DND-41 (cell line): ENCODE measurements at regions not wholly inside any gene's neighbourhood (a gene's known extent, or its start where the extent isn't known, plus 50 kb on each side); places are given as distances from the start of the nearest gene placed in this dataset.

Source experiments
- ATAC-seq: fragments of 200-7000 bp; cut with Tn5 transposase; 3 replicates; pipeline ENCODE4 v1.9.1; 2021; ENCODE audit warnings: low read depth; ENCODE audit not compliant: insufficient read depth
- DNase-seq: peaks from one replicate; pipeline ENCODE4 v3.0.0-alpha.2; 2020
- H2AFZ ChIP-seq: 2 replicates; pipeline ENCODE4 v1.6.0; 2012; ENCODE audit warnings: low read depth, low read length
- H3K27ac ChIP-seq: 2 replicates; pipeline ENCODE4 v1.5.1; 2012; ENCODE audit warnings: low read length, inconsistent platforms
- H3K27me3 ChIP-seq: fragments of 200-600 bp; sonication (generic); 2 replicates; pipeline ENCODE4 v1.6.0; 2012; ENCODE audit warnings: low read length, mild to moderate bottlenecking, inconsistent platforms; ENCODE audit not compliant: insufficient read depth, poor library complexity
- H3K36me3 ChIP-seq: 2 replicates; pipeline ENCODE4 v1.5.1; 2012; ENCODE audit warnings: low read length, inconsistent platforms; ENCODE audit not compliant: insufficient read depth
- H3K4me1 ChIP-seq: 2 replicates; pipeline ENCODE4 v1.5.1; 2012; ENCODE audit warnings: mild to moderate bottlenecking, low read length; ENCODE audit not compliant: insufficient read depth
- H3K4me2 ChIP-seq: 2 replicates; pipeline ENCODE4 v1.6.0; 2012; ENCODE audit warnings: mild to moderate bottlenecking, moderate library complexity, low read length, inconsistent platforms; ENCODE audit not compliant: insufficient read depth
- H3K4me3 ChIP-seq, 2 experiments: fragments of 200-600 bp in 1 of 2; shearing (Covaris generic) in 1 of 2; 2 replicates each; pipeline ENCODE4 v1.5.1; 2012 to 2016; ENCODE audit warnings: inconsistent platforms in 2 of 2, low read length in 2 of 2, mild to moderate bottlenecking in 2 of 2, low read depth in 1 of 2, moderate library complexity in 1 of 2
- H3K79me2 ChIP-seq: 2 replicates; pipeline ENCODE4 v1.6.0; 2012; ENCODE audit warnings: low read length, inconsistent platforms; ENCODE audit not compliant: insufficient read depth
- H3K9ac ChIP-seq: 2 replicates; pipeline ENCODE4 v1.6.0; 2012; ENCODE audit warnings: low read depth, mild to moderate bottlenecking, inconsistent platforms, low read length, moderate library complexity
- H3K9me3 ChIP-seq: 2 replicates; pipeline ENCODE4 v1.5.1; 2012; ENCODE audit warnings: low read length, moderate library complexity, mild to moderate bottlenecking, inconsistent platforms; ENCODE audit not compliant: insufficient read depth, severe bottlenecking
- H4K20me1 ChIP-seq: 2 replicates; pipeline ENCODE4 v1.6.0; 2012; ENCODE audit warnings: low read length; ENCODE audit not compliant: insufficient read depth
- EZH2 ChIP-seq: IDR thresholded peaks from 3 replicates; pipeline ENCODE4 v1.6.1; 2012; ENCODE audit warnings: borderline replicate concordance, low read depth, mild to moderate bottlenecking, moderate library complexity, low read length, inconsistent platforms; ENCODE audit not compliant: severe bottlenecking
- TF ChIP-seq, protein P1 (sequence below): IDR thresholded peaks from 2 replicates; pipeline ENCODE4 v1.5.1; 2012; ENCODE audit warnings: borderline replicate concordance, low read length, moderate library complexity, mild to moderate bottlenecking; ENCODE audit not compliant: poor library complexity, severe bottlenecking; ENCODE audit errors: extremely low read depth

DNA sequence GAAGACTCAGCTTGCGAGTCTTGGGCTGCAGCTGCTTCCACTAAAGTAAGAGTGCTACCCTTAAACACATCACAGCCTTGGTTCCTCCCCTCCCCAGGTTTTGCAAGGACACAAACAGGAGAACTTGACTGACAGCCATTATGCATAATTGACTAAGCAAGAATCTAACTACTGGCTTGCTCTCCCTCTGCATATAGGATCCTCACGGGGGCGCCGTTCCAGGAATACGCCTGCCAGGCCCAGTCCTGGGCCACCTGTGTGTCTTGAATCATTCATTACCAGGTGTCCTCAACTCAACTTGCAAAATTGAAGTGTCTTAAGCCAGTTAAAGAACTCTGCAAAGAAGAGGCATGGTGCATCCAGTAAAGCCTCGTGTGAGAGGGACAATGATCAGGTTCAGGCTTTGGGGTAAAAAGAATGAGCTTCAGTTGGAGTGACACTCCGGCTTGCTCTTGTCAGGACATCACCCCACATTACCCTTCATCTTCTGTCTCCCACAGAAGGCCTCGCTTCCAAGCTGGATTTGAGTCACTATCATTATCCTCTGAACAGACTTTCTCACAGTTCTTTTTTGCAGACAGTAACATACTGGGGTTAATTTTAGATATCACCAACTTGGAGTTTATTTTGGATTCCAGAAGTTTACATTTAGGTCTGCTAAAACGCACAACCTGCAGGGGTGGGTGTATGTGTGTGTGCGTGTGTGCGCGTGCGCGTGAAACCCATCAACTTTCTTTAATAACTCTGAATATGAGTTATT, 273.5 kb upstream of the HS3ST1 start:
- no peak overlapping the region for H3K4me2 ChIP-seq
- no peaks in the 10 kb centered on the region for H3K36me3 ChIP-seq
- H4K20me1 ChIP-seq, result no peaks in the 10 kb centered on the region
- H3K9ac ChIP-seq, result no peak overlapping the region
- H2AFZ ChIP-seq, result no peak overlapping the region
- TF ChIP-seq EZH2, result no peak
- TF ChIP-seq, protein P1, sequence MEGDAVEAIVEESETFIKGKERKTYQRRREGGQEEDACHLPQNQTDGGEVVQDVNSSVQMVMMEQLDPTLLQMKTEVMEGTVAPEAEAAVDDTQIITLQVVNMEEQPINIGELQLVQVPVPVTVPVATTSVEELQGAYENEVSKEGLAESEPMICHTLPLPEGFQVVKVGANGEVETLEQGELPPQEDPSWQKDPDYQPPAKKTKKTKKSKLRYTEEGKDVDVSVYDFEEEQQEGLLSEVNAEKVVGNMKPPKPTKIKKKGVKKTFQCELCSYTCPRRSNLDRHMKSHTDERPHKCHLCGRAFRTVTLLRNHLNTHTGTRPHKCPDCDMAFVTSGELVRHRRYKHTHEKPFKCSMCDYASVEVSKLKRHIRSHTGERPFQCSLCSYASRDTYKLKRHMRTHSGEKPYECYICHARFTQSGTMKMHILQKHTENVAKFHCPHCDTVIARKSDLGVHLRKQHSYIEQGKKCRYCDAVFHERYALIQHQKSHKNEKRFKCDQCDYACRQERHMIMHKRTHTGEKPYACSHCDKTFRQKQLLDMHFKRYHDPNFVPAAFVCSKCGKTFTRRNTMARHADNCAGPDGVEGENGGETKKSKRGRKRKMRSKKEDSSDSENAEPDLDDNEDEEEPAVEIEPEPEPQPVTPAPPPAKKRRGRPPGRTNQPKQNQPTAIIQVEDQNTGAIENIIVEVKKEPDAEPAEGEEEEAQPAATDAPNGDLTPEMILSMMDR, result no peak
- no peaks in the 10 kb centered on the region for H3K4me1 ChIP-seq
- H3K9me3 ChIP-seq, result no peaks in the 10 kb centered on the region
- no peak overlapping the region for H3K27ac ChIP-seq
- ATAC-seq (no peak), DNase-seq (no peak)
- H3K4me3 ChIP-seq, result no peak overlapping the region
- no peaks in the 10 kb centered on the region for H3K27me3 ChIP-seq
- no peaks in the 10 kb centered on the region for H3K79me2 ChIP-seq

DNA sequence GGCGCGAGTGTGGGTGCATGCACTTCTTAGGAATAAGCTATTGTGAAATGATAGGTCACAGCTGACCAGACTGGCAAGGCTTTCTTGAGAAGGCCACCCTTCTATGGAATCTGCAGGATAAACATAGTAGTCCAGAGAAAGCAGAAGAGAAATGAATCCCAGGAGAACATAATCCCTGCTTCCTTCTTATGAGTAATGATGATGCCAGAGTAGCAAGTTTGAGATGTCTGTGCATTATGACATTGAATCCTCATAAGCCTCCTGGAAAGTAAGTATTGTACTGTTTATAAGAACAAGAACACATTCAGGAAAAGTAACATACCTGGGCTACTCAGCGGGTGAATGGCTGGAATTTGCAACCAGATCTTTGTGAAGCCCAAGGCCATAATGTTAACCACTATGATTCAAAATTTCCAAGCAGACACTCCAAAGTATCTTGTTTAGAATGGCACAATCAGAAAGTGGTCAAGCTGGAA, 272.1 kb upstream of the HS3ST1 start:
- Histone ChIP-seq H4K20me1 (no peaks in the 10 kb centered on the region), H3K79me2 (no peaks in the 10 kb centered on the region), H3K4me3 (no peak overlapping the region), H3K4me2 (no peak overlapping the region), H3K27ac (no peak overlapping the region), H3K27me3 (no peaks in the 10 kb centered on the region), H3K9me3 (no peaks in the 10 kb centered on the region), H3K9ac (no peak overlapping the region), H3K36me3 (no peaks in the 10 kb centered on the region), H3K4me1 (no peaks in the 10 kb centered on the region), H2AFZ (no peak overlapping the region)
- ATAC-seq, result no peak
- no peak for TF ChIP-seq EZH2
- TF ChIP-seq, protein P1, result no peak
- DNase-seq, result no peak

DNA sequence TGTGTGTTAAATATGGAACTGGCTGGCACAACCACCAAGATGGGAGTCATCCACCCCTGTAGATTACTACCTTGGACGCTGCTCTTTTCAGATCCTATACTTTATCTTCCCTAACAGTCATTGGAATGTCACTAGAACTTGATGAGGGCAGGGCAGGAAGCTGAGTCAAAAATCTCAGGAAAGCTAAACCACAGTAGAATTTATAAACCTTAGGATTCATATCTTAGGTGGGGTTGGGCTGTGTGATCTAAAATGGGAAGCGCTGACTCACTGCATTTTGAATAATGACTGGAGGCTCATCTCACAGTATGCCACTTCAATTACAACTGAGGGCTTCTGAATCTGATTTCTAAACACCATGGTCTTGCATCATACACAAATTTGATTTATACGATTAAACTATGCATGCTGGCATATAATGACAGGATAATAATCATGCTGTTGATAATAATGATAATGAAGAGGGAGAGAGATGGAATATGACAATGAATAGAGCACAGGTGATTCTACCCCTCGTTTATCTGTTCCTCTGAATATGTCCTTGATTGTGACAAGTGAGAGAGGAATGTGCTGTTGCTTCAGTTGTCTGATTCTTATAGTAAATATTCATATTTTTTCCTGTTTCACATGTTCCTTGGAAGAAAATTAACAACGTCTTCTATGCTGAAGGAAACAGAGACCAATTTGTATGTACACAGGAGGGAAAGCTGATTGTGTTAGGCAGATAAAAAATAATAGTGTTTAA, 270.3 kb upstream of the HS3ST1 start:
- Histone ChIP-seq H3K4me1 (no peaks in the 10 kb centered on the region), H3K79me2 (no peaks in the 10 kb centered on the region), H2AFZ (no peak overlapping the region), H4K20me1 (no peaks in the 10 kb centered on the region), H3K9me3 (no peaks in the 10 kb centered on the region), H3K4me2 (no peak overlapping the region), H3K27ac (no peak overlapping the region), H3K4me3 (no peak overlapping the region), H3K27me3 (no peaks in the 10 kb centered on the region), H3K9ac (no peak overlapping the region), H3K36me3 (no peaks in the 10 kb centered on the region)
- TF ChIP-seq EZH2, result no peak
- TF ChIP-seq, protein P1, result no peak
- ATAC-seq, result no peak
- no peak for DNase-seq
